ENCODE measurements at regions not wholly inside any gene's neighbourhood (a gene's known extent, or its start where the extent isn't known, plus 50 kb on each side); places are given as distances from the start of the nearest gene placed in this dataset.

- no peak overlapping the region for H2AFZ ChIP-seq (replicated peaks; ENCODE audit: low read length, poor library complexity)
- 0 out of 2 replicates have a peak, but pooled peaks cover 2% of the 10 kb centered on the region for H3K4me1 ChIP-seq (ENCODE audit: control insufficient read depth, insufficient read depth, low read length)
- H3K27ac ChIP-seq (ENCODE audit: insufficient read depth, low read length) = no peak overlapping the region
- BruUV-seq (replicated peaks) = no TSS peak
- no peaks in the 10 kb centered on the region for H3K36me3 ChIP-seq (ENCODE audit: control insufficient read depth, insufficient read depth, low read length)
- H3K18ac ChIP-seq (ENCODE audit: low read depth, low read length) = no peak overlapping the region
- no peaks in the 10 kb centered on the region for H4K20me1 ChIP-seq (ENCODE audit: insufficient read depth, low read length)
- no peak overlapping the region for H3K14ac ChIP-seq (replicated peaks; ENCODE audit: low read depth, low read length)
- H3K79me1 ChIP-seq (ENCODE audit: low read depth in 1 of 2, low read length in 2 of 2) = no peaks in the 10 kb centered on the region
- H2BK120ac ChIP-seq (ENCODE audit: low read depth, low read length) = no peak overlapping the region
- H2BK5ac ChIP-seq (ENCODE audit: low read depth, low read length, poor library complexity, severe bottlenecking) = no peak overlapping the region
- H3K27me3 ChIP-seq (ENCODE audit: control insufficient read depth, insufficient read depth, low read length) = no peaks in the 10 kb centered on the region
- no peak overlapping the region for H4K5ac ChIP-seq (ENCODE audit: low read depth, low read length)
- no peaks in the 10 kb centered on the region for H3K9me1 ChIP-seq (ENCODE audit: insufficient read depth, low read length)
- no peak overlapping the region for H2AK9ac ChIP-seq (replicated peaks; ENCODE audit: low read depth, low read length, poor library complexity)
- dilution Hi-C loops (cut with HindIII; ENCODE audit: low sequenced_read_pairs, unreplicated experiment) (no loop called here), intact Hi-C loops (cut with micrococcal nuclease) (no loop called here), in situ Hi-C loops (cut with MboI; ENCODE audit: low sequenced_read_pairs) (no loop called here)
- no peak overlapping the region for H2BK20ac ChIP-seq (ENCODE audit: low read depth, low read length)
- H2BK15ac ChIP-seq (ENCODE audit: low read depth, low read length) = no peak overlapping the region
- no peak overlapping the region for H3K4ac ChIP-seq (ENCODE audit: low read depth, low read length)
- no CpG with 5 or more reads among the region's 1 CpG for WGBS, 2 experiments (ENCODE audit: extremely low coverage in 2 of 2, insufficient read length in 1 of 2)
- DNase-seq (no peak), ATAC-seq (ENCODE audit: low read depth) (no peak)
- H2AK5ac ChIP-seq (ENCODE audit: low read depth, low read length) = no peak overlapping the region
- H3K4me2 ChIP-seq (ENCODE audit: low read depth, low read length) = no peak overlapping the region
- H4K91ac ChIP-seq (ENCODE audit: insufficient read depth, low read depth, low read length) = no peak overlapping the region
- no peak overlapping the region for H3K56ac ChIP-seq (ENCODE audit: extremely low read depth, insufficient read depth, low read length)
- POLR2A ChIA-PET (ENCODE audit: unreplicated experiment) = no interaction called here
- no peak overlapping the region for H3K9ac ChIP-seq (ENCODE audit: low read depth, low read length)
- H3K9me3 ChIP-seq (ENCODE audit: control insufficient read depth, insufficient read depth, low read length) = peaks cover 7% of the 10 kb centered on the region
- H3K23ac ChIP-seq (ENCODE audit: low read depth, low read length) = no peak overlapping the region
- CTCF ChIA-PET = interaction anchor here (1.3 kb wide), 1 partner anchor 8 kb away, joined by 4 read pairs; no protein-coding TSS in a partner anchor
- no peak overlapping the region for H4K8ac ChIP-seq (ENCODE audit: low read depth in 2 of 2, low read length in 2 of 2)
- no peak overlapping the region for H3K4me3 ChIP-seq (ENCODE audit: insufficient read depth, low read depth, low read length)
- TF ChIP-seq, protein P1, sequence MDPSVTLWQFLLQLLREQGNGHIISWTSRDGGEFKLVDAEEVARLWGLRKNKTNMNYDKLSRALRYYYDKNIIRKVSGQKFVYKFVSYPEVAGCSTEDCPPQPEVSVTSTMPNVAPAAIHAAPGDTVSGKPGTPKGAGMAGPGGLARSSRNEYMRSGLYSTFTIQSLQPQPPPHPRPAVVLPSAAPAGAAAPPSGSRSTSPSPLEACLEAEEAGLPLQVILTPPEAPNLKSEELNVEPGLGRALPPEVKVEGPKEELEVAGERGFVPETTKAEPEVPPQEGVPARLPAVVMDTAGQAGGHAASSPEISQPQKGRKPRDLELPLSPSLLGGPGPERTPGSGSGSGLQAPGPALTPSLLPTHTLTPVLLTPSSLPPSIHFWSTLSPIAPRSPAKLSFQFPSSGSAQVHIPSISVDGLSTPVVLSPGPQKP (IDR thresholded peaks at IDR 0.05; ENCODE audit: borderline replicate concordance, low read depth, low read length) = no peak
- TF ChIP-seq POLR2A (IDR thresholded peaks at IDR 0.05; ENCODE audit: low read depth, low read length) = no peak
- TF ChIP-seq, protein P2, sequence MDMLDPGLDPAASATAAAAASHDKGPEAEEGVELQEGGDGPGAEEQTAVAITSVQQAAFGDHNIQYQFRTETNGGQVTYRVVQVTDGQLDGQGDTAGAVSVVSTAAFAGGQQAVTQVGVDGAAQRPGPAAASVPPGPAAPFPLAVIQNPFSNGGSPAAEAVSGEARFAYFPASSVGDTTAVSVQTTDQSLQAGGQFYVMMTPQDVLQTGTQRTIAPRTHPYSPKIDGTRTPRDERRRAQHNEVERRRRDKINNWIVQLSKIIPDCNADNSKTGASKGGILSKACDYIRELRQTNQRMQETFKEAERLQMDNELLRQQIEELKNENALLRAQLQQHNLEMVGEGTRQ (IDR thresholded peaks at IDR 0.05; ENCODE audit: low read depth, low read length) = no peak
- no peak for TF ChIP-seq RFX5 (IDR thresholded peaks at IDR 0.05; ENCODE audit: low read depth, low read length)
- TF ChIP-seq NFE2L2 (IDR thresholded peaks at IDR 0.05; ENCODE audit: low read depth, low read length) = no peak
- TF ChIP-seq BHLHE40 (IDR thresholded peaks at IDR 0.05; ENCODE audit: low read depth, low read length) = no peak
- TF ChIP-seq CEBPB (IDR thresholded peaks at IDR 0.05; ENCODE audit: low read depth, low read length) = no peak
- no peak for TF ChIP-seq RAD21 (IDR thresholded peaks at IDR 0.05; ENCODE audit: low read length)
- no peak for TF ChIP-seq CTCF (conservative IDR thresholded peaks at IDR 0.05; ENCODE audit: low read depth, low read length)
- TF ChIP-seq RCOR1 (IDR thresholded peaks at IDR 0.05; ENCODE audit: insufficient replicate concordance, low read length) = no peak
- TF ChIP-seq MAFK (IDR thresholded peaks at IDR 0.05; ENCODE audit: low read depth, low read length) = no peak
- TF ChIP-seq SMC3 (IDR thresholded peaks at IDR 0.05; ENCODE audit: low read depth, low read length) = no peak
- no peak for TF ChIP-seq CHD1 (IDR thresholded peaks at IDR 0.05; ENCODE audit: low read depth, low read length)
- no peak for TF ChIP-seq MAZ (IDR thresholded peaks at IDR 0.05; ENCODE audit: borderline replicate concordance, low read depth, low read length)
- TF ChIP-seq FOS (IDR thresholded peaks at IDR 0.05; ENCODE audit: low read depth, low read length) = no peak
- no peak for TF ChIP-seq MXI1 (IDR thresholded peaks at IDR 0.05; ENCODE audit: borderline replicate concordance, low read depth, low read length)
These were observed 548.9 kb upstream of the FZD8 start for GRCh38 chr10:36191009-36191408.

All from IMR-90 (cell line).